G401 (cell line): ENCODE measurements at regions not wholly inside any gene's neighbourhood (a gene's known extent, or its start where the extent isn't known, plus 50 kb on each side); places are given as distances from the start of the nearest gene placed in this dataset.
"Not testable (repeated sequence)": the region's sequence is repeated elsewhere in the genome, so short reads cannot be mapped to it uniquely, and the experiment has no call there.

Source experiments
- DNase-seq: peaks from one replicate; pipeline ENCODE4 v3.0.0-alpha.2; 2015; ENCODE audit warnings: low spot score
- in situ Hi-C: cut with HindIII; loops from 2 replicates; pipeline ENCODE4 v1.10.0; 2016; ENCODE audit warnings: low sequenced_read_pairs, mixed read lengths

DNA sequence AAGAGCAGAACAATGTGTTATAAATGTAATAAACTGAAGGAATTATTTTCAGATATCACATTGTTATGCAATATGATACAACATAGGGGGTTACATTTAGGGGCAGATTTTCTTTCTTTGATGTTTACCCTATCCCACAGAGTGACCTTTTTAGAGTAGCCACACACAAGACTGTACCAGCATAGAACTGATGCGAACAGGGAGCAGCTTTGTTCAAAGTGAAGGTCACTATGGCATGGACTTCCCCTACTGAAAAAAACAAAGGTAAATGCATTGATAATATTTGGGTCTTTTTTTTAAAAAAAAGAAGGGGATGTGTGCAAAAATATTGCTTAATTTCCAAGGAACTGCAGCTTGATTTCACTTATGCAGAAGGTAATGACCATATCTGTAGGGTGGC, 1354.9 kb downstream of the SUCLG1 start:
- no peak for DNase-seq
- in situ Hi-C loops, result no loop called here

DNA sequence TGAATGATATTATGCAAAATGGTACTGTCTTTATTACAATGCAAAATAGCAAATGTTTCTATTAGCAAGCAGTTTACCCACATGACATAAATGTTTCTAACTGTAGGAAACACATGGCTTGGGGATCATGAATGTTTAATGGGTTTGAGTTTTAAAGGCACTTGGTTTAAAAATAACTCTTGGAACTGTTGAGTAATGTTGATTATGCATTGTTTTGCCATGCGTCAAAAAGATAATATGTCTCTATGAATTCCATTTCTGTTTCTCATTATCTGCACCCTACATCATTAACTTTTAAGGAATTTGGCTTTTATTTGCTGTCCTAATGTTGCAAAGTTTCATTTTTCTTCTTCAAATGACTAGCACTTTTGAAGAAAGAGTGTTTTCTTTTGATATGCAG, 1355.5 kb downstream of the SUCLG1 start:
- in situ Hi-C loops, result no loop called here
- no peak for DNase-seq

DNA sequence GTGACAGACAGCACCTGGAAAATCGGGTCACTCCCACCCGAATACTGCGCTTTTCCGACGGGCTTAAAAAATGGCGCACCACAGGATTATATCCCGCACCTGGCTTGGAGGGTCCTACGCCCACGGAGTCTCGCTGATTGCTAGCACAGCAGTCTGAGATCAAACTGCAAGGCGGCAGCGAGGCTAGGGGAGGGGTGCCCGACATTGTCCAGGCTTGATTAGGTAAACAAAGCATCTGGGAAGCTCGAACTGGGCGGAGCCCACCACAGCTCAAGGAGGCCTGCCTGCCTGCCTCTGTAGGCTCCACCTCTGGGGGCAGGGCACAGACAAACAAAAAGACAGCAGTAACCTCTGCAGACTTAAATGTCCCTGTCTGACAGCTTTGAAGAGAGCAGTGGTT, 1370.0 kb downstream of the SUCLG1 start:
- DNase-seq, in situ Hi-C loops: not testable (repeated sequence)

DNA sequence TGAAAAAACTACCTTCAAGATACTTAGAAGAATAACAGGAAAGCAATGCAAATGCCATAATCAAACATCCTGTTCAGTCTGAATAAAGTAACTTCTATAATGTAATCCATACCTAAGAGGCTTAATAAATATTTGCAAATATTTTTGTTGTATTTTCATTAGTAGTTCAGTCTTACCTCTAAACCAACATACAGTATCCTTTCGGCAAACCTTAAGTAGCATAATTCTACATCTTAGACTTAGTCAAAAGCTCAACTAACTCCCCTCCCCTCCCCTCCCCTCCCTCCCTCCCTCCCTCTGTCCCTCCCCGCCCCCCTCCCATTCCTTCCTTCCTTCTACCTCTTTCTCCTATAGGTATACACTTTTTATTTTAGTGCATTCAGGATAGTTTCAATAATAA, 1373.2 kb downstream of the SUCLG1 start:
- in situ Hi-C loops, result no loop called here
- DNase-seq, result no peak

DNA sequence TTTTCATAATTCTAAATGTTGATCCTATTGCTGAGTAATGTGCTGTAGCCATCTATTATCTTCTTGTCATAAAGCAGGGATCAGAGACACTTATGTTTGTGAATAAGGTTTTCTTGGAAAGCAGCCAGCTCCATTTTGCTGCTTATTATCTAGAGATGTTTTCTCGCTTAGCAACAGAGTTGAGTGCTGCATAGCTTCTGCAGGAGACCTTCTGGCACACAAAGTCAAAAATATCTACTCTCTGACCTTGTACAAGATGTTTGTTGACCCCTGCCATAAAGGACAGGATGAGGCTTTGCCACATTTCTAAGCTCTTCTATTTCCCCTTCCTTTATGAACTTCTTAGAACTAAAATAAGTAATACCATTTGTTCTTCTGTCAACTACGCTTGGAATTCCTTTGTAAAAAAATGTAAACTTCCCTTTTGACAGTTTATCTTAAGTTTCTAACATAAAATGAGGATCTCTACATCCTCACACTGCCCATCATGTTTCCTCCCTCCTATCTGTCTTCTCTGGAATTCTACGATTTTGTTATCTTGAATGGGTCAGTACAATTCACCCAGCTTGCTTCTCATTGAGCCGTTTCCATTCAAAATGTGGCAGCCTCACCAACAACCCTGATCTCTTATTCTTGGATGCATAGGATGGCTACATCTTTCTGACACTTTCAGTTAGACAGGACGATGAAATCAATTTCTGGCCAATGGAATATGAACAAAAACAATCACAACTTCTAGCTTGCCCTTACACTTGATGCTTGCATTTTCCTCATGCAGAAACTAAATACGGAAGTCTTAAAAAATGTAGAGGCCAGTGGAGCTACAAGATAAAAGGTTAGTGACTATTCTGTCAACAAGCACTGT, 1377.0 kb downstream of the SUCLG1 start:
- in situ Hi-C loops, result no loop called here
- no peak for DNase-seq

DNA sequence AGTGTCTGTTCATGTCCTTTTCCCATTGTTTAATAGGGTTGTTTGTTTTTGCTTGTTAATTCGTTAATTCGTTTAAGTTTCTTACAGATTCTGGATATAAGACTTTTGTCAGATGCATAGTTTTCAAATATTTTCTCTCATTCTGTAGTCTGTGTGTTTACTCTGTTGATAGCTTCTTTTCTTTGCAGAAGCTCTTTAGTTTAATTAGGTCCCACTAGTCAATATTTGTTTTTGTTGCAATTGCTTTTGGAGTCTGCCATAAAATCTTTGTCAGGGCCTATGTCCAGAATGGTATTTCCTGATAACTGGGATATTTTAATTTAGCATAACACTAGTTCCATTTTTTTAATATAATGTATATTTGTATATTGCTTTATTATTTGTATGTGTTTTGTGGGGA, 1380.1 kb downstream of the SUCLG1 start:
- DNase-seq, result no peak
- in situ Hi-C loops, result no loop called here

DNA sequence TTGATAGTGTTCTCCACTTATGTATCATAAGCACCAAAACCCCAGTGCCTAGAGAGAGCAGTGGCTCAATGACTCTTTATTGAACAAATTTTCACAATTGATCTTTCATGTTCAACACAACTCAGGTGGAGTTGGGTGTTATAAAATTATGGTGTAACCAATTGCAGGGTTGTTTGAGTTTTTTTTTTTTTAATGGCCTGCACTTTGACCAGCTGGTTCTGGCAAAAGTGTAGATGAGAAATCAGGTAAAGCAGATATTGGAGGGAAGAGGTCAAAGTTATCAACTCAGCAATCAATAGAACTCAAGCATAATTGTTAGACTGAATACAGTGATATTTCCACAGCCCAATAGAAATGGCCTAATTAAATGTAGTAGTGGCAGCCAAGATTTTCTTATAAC, 1386.3 kb downstream of the SUCLG1 start:
- in situ Hi-C loops, result no loop called here
- DNase-seq, result no peak

DNA sequence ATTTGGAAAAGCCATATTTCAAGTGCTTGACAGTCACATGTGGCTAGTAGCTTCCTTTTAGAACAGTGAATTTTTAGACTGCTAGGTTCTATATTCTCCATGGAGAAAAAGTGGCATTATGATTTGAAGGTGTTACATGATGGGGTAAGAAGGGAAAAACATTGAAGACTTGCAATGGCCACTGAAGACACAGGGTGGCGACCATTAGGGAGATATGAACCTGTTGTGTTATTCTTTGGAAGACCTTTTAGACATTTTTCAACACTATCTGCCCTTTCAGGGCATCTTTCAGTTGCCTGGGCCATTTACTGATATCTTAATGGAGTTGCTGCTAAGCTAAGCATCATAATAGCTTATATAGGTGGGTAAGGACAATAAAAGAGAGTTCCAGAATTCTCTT, 1387.2 kb downstream of the SUCLG1 start:
- DNase-seq, result no peak
- in situ Hi-C loops, result no loop called here

DNA sequence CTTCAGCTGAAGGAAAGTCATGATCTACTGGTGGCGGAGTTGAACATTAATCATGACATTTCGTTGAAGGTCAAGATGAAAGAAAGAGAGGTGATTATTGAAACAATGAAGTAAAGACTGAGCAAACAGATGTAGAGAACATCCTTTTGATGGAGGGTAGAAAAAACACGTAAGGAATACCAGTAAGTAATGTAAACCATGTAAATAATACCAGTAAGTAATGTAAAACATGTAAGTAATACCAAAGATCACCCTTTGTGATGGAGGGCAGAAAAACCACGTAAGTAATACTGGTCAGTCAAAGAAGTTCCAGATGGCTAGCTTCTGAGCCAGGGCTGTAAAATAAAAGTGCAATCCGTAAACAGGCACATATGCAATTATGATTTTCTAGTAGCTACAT, 1387.7 kb downstream of the SUCLG1 start:
- in situ Hi-C loops, result no loop called here
- no peak for DNase-seq

DNA sequence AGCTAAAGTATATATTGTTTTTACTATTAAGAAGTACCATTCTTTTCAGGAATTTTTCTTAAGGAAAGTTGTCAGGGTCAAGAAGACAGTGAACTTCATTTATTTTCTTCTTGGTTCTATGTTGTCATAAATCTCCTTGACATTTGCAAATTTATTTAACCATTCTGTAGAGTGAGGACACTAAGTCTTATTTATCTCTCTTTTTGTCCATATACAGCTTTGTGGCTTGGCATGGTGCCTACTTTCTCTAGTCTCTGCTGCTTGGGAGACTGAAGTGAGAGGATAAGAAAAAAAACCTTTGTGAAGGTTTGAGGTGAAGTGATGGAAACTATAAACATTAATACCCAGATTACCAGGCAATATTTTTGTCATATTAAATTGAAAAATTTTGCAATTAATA, 1389.4 kb downstream of the SUCLG1 start:
- in situ Hi-C loops, result no loop called here
- DNase-seq, result no peak

DNA sequence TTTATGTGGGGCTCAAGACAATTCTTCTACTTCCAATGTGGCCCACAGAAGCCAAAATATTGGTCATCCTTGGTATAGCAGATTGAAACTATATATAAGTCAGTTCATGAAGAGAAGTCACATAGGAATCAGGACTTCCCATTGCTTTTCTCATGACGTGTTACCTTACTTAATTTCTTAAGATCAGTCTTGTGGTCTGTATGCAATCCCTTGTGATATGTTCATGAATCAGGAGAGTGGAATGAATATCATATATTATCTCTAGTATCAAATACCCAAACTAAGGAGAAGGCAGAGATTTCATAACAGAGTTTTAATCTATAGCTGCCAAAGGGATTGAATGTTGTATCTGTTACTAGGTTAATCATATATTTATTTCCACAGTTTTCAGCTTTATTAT, 1390.4 kb downstream of the SUCLG1 start:
- in situ Hi-C loops, result no loop called here
- DNase-seq, result no peak

DNA sequence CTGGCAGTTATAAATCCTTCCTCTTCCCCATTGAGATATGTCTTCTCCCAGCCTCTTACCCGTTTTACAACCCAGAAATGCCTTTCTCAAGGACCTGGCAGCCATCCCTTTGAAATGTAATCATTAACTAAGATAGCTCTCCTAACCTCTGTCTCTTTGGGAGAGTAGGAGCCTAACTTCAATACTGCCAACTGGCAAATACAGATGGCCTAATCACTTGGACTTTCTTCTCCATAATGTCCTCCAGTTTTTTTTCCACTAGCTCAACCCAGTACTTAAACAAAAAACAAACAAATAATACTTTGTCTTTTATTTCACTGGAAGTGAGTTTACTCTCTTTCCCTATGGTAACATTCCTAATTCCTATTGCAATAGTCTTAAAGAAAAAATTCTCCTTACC, 1391.1 kb downstream of the SUCLG1 start:
- no peak for DNase-seq
- in situ Hi-C loops, result no loop called here

DNA sequence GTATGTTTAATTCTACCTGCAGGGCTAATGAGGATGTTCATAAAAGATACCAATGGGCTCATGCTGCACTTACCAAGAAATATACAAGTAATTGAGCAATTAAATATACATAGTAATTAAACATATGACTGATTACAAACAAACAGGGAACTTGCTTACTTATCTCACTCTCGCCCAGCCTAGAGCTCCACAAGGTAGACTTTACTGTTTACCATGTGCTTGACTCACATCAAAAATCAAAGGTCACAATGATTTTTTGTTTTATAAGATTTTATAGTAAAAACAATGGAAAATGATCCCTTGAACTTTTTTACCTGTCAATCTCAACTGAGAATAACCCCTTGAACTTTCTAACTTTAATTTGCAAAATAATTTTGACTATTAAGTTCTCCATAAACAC, 1395.1 kb downstream of the SUCLG1 start:
- in situ Hi-C loops, result no loop called here
- no peak for DNase-seq

DNA sequence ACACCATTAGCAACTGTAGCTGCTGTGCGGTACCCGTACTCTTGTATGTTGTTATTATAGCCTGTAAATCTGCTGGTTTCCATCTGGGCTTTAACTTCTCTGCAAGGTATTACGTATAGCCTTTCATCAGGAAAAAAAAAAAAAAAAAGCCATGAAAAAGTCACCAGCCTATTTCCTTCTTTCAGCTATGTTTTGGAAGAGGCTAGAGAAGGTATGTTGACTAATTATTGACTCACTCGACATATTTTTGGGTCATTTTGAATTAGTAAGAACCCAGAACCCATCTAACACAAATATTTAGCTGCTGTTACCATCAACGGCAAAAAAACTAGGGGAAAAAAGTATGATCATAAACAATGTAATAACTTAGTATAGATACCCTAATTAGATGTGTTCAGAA, 1395.6 kb downstream of the SUCLG1 start:
- no peak for DNase-seq
- in situ Hi-C loops, result no loop called here

DNA sequence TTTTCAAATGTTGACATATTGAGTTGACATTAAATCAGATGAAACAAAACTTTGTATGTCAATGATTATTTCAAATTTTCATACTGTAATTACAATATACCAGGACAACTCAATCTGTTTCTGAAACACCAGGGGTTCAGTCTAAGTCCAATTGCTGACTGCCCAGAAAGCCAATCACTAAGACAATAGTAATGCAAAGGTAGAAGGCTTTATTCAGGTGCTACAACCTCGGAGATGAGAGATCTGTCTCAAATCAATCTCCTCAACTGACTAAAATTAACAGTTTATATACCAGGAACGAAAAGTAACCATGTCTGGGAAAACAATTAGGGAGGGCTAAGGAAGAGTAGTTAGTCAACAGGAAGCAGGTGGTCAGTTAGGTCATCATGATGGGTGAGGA, 1400.4 kb downstream of the SUCLG1 start:
- in situ Hi-C loops, result no loop called here
- no peak for DNase-seq

DNA sequence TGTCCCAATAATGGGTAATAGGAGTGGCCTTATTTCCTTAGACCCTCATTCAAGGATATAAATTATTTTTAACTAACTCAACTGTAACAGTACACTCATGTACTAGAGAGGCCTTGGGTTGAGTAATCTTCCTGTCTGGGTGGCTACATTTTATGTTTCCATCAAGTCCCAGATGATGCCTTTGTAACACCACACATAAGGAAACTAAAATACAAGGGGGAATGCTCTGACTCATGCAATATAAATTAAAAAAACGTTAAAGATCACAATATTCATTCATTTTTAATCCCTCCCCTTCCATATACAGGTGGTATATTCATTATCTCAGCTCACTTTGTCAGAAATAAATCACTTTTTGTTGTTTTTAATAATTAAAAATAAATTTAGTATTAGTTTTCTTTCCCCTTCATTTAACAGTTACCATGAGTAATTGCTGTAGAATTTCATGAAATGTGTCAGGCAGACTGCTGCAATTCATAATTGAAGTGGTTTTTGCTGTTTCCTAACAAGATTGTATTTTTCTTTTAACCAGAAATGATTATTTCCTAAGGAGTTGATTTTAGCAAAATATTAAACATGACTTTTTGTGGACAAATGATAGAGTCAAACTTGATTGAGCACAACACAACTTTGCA, 1403.6 kb downstream of the SUCLG1 start:
- DNase-seq, result no peak
- in situ Hi-C loops, result no loop called here

DNA sequence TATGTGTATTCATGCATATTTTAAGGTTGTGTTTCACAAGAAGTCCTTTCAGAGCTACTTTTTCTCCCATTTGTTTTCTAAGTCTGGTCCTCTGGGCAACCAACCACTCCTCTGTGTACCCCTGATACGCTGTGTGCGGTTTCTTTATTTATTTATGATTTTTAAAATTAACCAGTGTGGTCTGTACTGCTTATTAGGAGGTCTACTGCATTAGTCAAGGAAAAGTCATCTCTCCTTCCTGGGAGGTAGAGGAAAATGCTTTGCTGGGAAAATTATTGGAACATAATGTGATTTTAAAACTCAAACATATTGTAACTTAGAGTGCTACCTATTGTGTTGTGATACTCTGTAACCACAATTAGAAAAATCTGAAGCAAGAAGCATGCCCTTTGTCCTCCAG, 1404.3 kb downstream of the SUCLG1 start:
- DNase-seq, result no peak
- in situ Hi-C loops, result no loop called here

DNA sequence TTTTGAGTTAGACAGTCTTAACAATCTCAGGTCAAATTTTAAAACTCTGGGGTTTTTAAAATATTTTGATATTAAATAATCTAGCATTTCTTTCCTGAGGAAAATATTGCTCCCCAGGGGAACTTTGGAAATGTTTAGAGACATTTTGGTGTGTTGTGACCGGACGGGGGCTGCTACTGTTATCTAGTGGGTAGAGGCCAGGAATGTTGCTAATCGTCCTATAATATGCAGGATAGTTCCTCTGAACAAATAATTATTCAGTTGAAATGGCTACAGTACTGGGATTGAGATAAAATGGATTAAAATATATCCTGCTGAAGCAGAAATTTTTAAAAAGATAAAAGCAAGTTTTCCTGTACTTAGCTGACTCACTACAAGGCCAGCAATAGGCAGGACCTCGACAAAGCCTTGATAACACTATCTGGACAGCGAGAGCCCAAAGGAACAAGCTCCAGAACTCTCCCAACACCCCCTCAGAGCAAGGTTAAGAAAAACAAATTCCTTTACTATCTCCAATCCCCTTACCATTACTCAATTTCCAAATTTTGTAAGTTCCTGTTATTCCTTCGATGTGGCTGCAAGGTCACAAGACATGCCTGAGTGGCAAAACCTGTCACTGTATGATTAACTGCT, 1407.4 kb downstream of the SUCLG1 start:
- DNase-seq, result no peak
- in situ Hi-C loops, result no loop called here

DNA sequence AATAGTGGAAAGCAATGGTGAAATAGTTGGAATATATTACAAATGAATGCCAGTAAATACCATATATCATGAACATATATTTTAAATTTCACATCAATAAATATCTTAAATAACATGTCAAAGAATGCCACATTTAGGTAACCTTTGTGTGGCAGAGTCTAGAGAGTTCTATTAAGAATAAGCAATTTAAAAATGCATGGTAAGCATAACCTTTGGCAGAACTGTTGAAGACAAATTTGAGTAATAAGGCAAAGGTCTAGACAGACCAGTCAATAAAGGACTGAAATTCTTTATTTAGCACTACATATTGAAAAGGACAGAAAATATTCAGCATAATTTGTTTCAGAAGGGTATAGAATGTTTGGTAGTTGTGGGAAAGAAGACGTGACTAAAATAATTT, 1417.0 kb downstream of the SUCLG1 start:
- in situ Hi-C loops, result no loop called here
- no peak for DNase-seq

DNA sequence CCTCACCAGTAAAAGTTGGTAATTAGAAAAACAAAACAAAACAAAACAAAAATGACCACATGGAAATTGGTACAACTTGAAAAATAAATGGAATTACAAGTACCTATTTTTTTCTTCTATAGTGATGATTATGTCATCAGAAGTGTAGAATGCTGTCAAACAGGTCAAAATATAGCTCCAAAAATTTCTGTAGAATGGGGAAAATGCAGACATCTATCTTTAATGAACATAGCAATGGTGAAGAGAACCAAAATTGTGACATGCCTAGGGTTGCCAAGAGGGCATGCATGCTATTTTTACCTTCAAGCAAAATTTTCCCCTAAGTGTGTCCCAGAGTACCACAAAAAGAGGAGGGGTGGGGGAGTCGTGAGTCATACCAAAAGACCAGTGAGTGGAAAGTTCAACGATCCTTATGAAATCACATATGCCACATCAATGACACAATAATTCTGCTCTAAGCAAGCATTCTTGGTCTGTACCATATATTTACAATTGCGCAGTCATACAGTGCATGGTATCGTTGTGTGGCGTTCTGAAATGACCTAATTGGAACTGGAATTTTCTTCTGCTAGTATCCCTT, 1436.4 kb downstream of the SUCLG1 start:
- no peak for DNase-seq
- in situ Hi-C loops, result no loop called here
